Endothelial cell of umbilical vein (primary cell): ENCODE measurements at regions not wholly inside any gene's neighbourhood (a gene's known extent, or its start where the extent isn't known, plus 50 kb on each side); places are given as distances from the start of the nearest gene placed in this dataset.

ENCODE experiments used
- CTCF ChIP-seq, 2 donors: IDR thresholded peaks; 1 replicate in 1 of 2; 2 replicates in 1 of 2; pipeline ENCODE4 v1.5.1; 2011; ENCODE audit warnings: low read length in 2 of 2, mild to moderate bottlenecking in 2 of 2, moderate library complexity in 2 of 2, control low read depth in 1 of 2, inconsistent platforms in 1 of 2, low read depth in 1 of 2; ENCODE audit not compliant: insufficient read depth in 1 of 2; ENCODE audit errors: extremely low read depth in 1 of 2
- EZH2 ChIP-seq: IDR thresholded peaks from 2 replicates; pipeline ENCODE4 v1.6.1; 2012; ENCODE audit warnings: borderline replicate concordance, low read depth, mild to moderate bottlenecking, moderate library complexity, low read length, inconsistent platforms; ENCODE audit not compliant: severe bottlenecking
- JUN ChIP-seq: IDR thresholded peaks from 2 replicates; pipeline ENCODE4 v1.6.1; 2011; ENCODE audit warnings: borderline replicate concordance, low read depth; ENCODE audit not compliant: insufficient read length, insufficient read depth
- POLR2A ChIP-seq: IDR thresholded peaks from 2 replicates; pipeline ENCODE4 v1.6.1; 2012; ENCODE audit warnings: low read depth, mild to moderate bottlenecking, control low read depth, low read length
- POLR2AphosphoS5 ChIP-seq: IDR thresholded peaks from 2 replicates; pipeline ENCODE4 v1.6.1; 2012; ENCODE audit warnings: low read depth, mild to moderate bottlenecking, control low read depth, low read length, moderate library complexity; ENCODE audit not compliant: insufficient read depth
- TF ChIP-seq, protein P1 (sequence below): IDR thresholded peaks from 2 replicates; pipeline ENCODE4 v1.6.1; 2011; ENCODE audit not compliant: insufficient read depth, insufficient read length

GRCh38 chr17:77451894-77452852, 311.4 kb downstream of the SEC14L1 start:
- TF ChIP-seq CTCF (IDR thresholded peaks at IDR 0.05; ENCODE audit: extremely low read depth in 1 of 2, insufficient read depth in 1 of 2, low read depth in 1 of 2, low read length in 2 of 2): no peak
- TF ChIP-seq, protein P1, sequence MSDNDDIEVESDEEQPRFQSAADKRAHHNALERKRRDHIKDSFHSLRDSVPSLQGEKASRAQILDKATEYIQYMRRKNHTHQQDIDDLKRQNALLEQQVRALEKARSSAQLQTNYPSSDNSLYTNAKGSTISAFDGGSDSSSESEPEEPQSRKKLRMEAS: no peak
- no peak for TF ChIP-seq EZH2
- TF ChIP-seq POLR2A: no peak
- no peak for TF ChIP-seq POLR2AphosphoS5
- no peak for TF ChIP-seq JUN
